Mesendoderm (in vitro differentiated cells): ENCODE measurements at regions not wholly inside any gene's neighbourhood (a gene's known extent, or its start where the extent isn't known, plus 50 kb on each side); places are given as distances from the start of the nearest gene placed in this dataset.

Experiments used
- DNase-seq: peaks from one replicate; pipeline ENCODE4 v3.0.0; 2013
- H2AK5ac ChIP-seq: 2 replicates; pipeline ENCODE4 v1.6.1; 2013; ENCODE audit warnings: low read length, inconsistent platforms
- H2BK120ac ChIP-seq: 2 replicates; pipeline ENCODE4 v1.6.1; 2013; ENCODE audit warnings: low read depth, mild to moderate bottlenecking, low read length, moderate library complexity, mixed read lengths
- H2BK15ac ChIP-seq: replicated peaks from 2 replicates; pipeline ENCODE4 v1.6.1; 2013; ENCODE audit warnings: low read depth, mild to moderate bottlenecking, moderate library complexity
- H2BK5ac ChIP-seq: 2 replicates; pipeline ENCODE4 v1.6.1; 2013; ENCODE audit warnings: low read length, inconsistent platforms
- H3K18ac ChIP-seq: 2 replicates; pipeline ENCODE4 v1.6.1; 2013; ENCODE audit warnings: mild to moderate bottlenecking, low read length, mixed read lengths
- H3K23ac ChIP-seq: one replicate; pipeline ENCODE4 v1.6.1; 2013; ENCODE audit warnings: low read length
- H3K27ac ChIP-seq: 2 replicates; pipeline ENCODE4 v1.5.1; 2013; ENCODE audit warnings: low read depth, mild to moderate bottlenecking, inconsistent platforms, low read length, moderate library complexity
- H3K27me3 ChIP-seq: 2 replicates; pipeline ENCODE4 v1.6.1; 2013; ENCODE audit warnings: low read length, control low read depth, mild to moderate bottlenecking, inconsistent platforms; ENCODE audit not compliant: insufficient read depth, poor library complexity
- H3K36me3 ChIP-seq: 2 replicates; pipeline ENCODE4 v1.6.1; 2013; ENCODE audit warnings: low read length, inconsistent platforms; ENCODE audit not compliant: control insufficient read depth, insufficient read depth
- H3K4ac ChIP-seq: one replicate; pipeline ENCODE4 v1.6.1; 2013; ENCODE audit warnings: low read depth, mild to moderate bottlenecking, low read length, moderate library complexity
- H3K4me1 ChIP-seq: 2 replicates; pipeline ENCODE4 v1.6.1; 2013; ENCODE audit warnings: low read depth, low read length, inconsistent platforms; ENCODE audit not compliant: control insufficient read depth
- H3K4me2 ChIP-seq: 2 replicates; pipeline ENCODE4 v1.6.1; 2013; ENCODE audit warnings: low read length
- H3K4me3 ChIP-seq: 2 replicates; pipeline ENCODE4 v1.5.1; 2013; ENCODE audit warnings: mild to moderate bottlenecking, low read length
- H3K56ac ChIP-seq: one replicate; pipeline ENCODE4 v1.6.1; 2013; ENCODE audit warnings: low read length
- H3K79me1 ChIP-seq: 2 replicates; pipeline ENCODE4 v1.6.1; 2013; ENCODE audit warnings: low read length, inconsistent platforms
- H3K79me2 ChIP-seq: 2 replicates; pipeline ENCODE4 v1.6.1; 2013; ENCODE audit warnings: mild to moderate bottlenecking, low read length; ENCODE audit not compliant: control insufficient read depth, insufficient read depth
- H3K9ac ChIP-seq: 2 replicates; pipeline ENCODE4 v1.6.1; 2013; ENCODE audit warnings: low read length, inconsistent platforms
- H4K5ac ChIP-seq: one replicate; pipeline ENCODE4 v1.6.1; 2013; ENCODE audit warnings: low read length
- H4K8ac ChIP-seq: one replicate; pipeline ENCODE4 v1.6.1; 2013; ENCODE audit warnings: low read depth, mild to moderate bottlenecking, control low read depth, low read length, moderate library complexity
- WGBS: extraction: QIAGEN DNeasy Blood & Tissue Kit; methylation state at CpG from one replicate; pipeline ENCODE4 v1.1.7; 2013; ENCODE audit warnings: low lambda C conversion rate, missing lambda C conversion rate; ENCODE audit not compliant: insufficient coverage; ENCODE audit errors: extremely low coverage; 5-methylcytosine and 5-hydroxymethylcytosine counted together

DNA sequence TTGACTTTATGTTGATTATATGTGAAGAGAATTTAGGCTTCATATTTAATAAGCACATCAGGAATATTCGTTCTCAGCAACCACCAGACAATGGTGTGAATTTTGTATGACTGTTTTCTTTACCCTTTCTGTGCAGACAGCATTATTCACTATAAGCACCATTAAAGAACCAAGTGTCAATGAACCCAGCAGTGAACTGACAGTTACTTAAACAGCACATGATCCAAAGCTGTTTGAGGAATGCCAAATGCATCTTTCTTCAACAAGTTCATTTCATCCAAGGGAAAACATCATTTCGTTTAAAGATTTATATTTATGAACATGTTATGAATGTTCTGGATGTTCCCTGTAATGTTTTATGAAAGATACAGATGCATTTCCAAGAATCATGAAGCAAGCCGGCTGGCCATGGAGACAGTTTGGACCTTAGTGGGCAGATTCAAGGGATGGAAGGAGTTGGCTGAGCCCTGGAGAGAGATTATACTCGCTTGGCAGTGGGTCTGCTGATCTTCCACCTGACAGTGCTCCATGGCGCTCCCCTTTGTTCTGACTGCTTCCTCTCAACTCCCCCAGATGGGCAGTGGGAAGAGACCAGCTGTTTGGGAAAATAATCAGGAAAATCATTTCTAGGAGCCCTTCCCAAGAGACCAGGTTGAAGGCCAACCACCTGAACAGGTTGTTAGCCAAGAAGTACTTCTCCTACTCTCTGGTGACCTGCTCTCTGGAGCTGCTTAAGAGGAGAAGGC is 326.0 kb upstream of the RSPO3 start:
- H3K27me3 ChIP-seq: no peaks in the 10 kb centered on the region
- no peak overlapping the region for H3K4ac ChIP-seq
- peaks cover 2% of the 10 kb centered on the region for H3K4me1 ChIP-seq
- no peak overlapping the region for H2AK5ac ChIP-seq
- no peak overlapping the region for H3K27ac ChIP-seq
- no peak overlapping the region for H2BK120ac ChIP-seq
- no peak overlapping the region for H4K8ac ChIP-seq
- H3K4me3 ChIP-seq: no peak overlapping the region
- no peak overlapping the region for H3K23ac ChIP-seq
- no peaks in the 10 kb centered on the region for H3K79me2 ChIP-seq
- H3K18ac ChIP-seq: no peak overlapping the region
- no peak overlapping the region for H2BK5ac ChIP-seq
- H3K9ac ChIP-seq: no peak overlapping the region
- H3K56ac ChIP-seq: no peak overlapping the region
- no peak overlapping the region for H2BK15ac ChIP-seq
- no peak overlapping the region for H4K5ac ChIP-seq
- H3K4me2 ChIP-seq: no peak overlapping the region
- H3K79me1 ChIP-seq: no peaks in the 10 kb centered on the region
- WGBS: no CpG with 5 or more reads among the region's 5 CpGs
- DNase-seq: no peak
- H3K36me3 ChIP-seq: no peaks in the 10 kb centered on the region

DNA sequence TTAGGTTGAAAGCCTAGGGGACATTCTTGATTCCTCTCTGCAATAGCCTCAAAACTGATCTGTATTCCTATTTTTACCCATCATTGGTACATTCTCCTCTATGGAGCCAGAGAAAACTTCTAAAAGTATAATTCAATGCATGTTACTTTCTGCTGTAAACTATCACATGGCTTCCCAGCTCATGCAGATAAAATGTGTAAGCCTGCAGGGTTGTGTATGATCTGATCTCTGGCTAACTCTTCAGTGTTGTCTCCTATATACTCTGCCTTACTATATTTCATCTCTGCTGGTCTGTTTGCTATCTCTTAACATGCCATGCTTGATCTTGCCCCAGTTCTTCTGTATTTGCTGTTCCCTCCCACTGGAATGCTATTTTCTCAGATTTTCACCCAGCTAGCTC is 323.3 kb upstream of the RSPO3 start:
- H4K8ac ChIP-seq: no peak overlapping the region
- H3K4me2 ChIP-seq: no peak overlapping the region
- no peak overlapping the region for H2BK5ac ChIP-seq
- no peak overlapping the region for H3K4ac ChIP-seq
- no peaks in the 10 kb centered on the region for H3K27me3 ChIP-seq
- H3K27ac ChIP-seq: no peak overlapping the region
- H3K9ac ChIP-seq: no peak overlapping the region
- H3K4me3 ChIP-seq: no peak overlapping the region
- no peaks in the 10 kb centered on the region for H3K79me2 ChIP-seq
- no peak overlapping the region for H2AK5ac ChIP-seq
- no peak overlapping the region for H3K23ac ChIP-seq
- H3K4me1 ChIP-seq: peaks cover 6% of the 10 kb centered on the region
- H3K36me3 ChIP-seq: no peaks in the 10 kb centered on the region
- no peak overlapping the region for H3K56ac ChIP-seq
- H3K18ac ChIP-seq: peak overlapping the region; percentile 90
- no peaks in the 10 kb centered on the region for H3K79me1 ChIP-seq
- no peak overlapping the region for H4K5ac ChIP-seq
- H2BK15ac ChIP-seq: no peak overlapping the region
- no peak for DNase-seq
- no peak overlapping the region for H2BK120ac ChIP-seq

GRCh38 chr6:126797981-126798380 is 320.5 kb upstream of the RSPO3 start:
- Histone ChIP-seq H4K5ac (no peak overlapping the region), H3K4ac (no peak overlapping the region), H2BK15ac (no peak overlapping the region), H3K23ac (no peak overlapping the region), H3K56ac (no peak overlapping the region), H2BK120ac (no peak overlapping the region), H3K9ac (no peak overlapping the region), H3K18ac (no peak overlapping the region), H3K27ac (no peak overlapping the region), H4K8ac (no peak overlapping the region), H2BK5ac (no peak overlapping the region), H3K79me2 (no peaks in the 10 kb centered on the region), H3K4me2 (no peak overlapping the region), H3K4me3 (no peak overlapping the region), H3K79me1 (no peaks in the 10 kb centered on the region), H2AK5ac (no peak overlapping the region), H3K36me3 (no peaks in the 10 kb centered on the region), H3K4me1 (peaks cover 8% of the 10 kb centered on the region), H3K27me3 (no peaks in the 10 kb centered on the region)
- no peak for DNase-seq
- WGBS: 100% methylated on average over 1 of the region's 2 CpGs

GRCh38 chr6:126803769-126804168 is 314.7 kb upstream of the RSPO3 start:
- no peak for DNase-seq
- H3K4me1 ChIP-seq: peaks cover 10% of the 10 kb centered on the region
- no peak overlapping the region for H2BK15ac ChIP-seq
- H2BK120ac ChIP-seq: no peak overlapping the region
- H3K79me2 ChIP-seq: no peaks in the 10 kb centered on the region
- no peak overlapping the region for H3K4me2 ChIP-seq
- H4K5ac ChIP-seq: no peak overlapping the region
- no peak overlapping the region for H3K4ac ChIP-seq
- H2AK5ac ChIP-seq: no peak overlapping the region
- H2BK5ac ChIP-seq: no peak overlapping the region
- H3K79me1 ChIP-seq: no peaks in the 10 kb centered on the region
- WGBS: no CpG with 5 or more reads among the region's 3 CpGs
- H3K27me3 ChIP-seq: no peaks in the 10 kb centered on the region
- peak overlapping the region; percentile 1 for H3K56ac ChIP-seq
- H3K23ac ChIP-seq: no peak overlapping the region
- peak overlapping the region; percentile 75 for H3K18ac ChIP-seq
- H3K27ac ChIP-seq: no peak overlapping the region
- H3K4me3 ChIP-seq: no peak overlapping the region
- no peak overlapping the region for H3K9ac ChIP-seq
- H3K36me3 ChIP-seq: no peaks in the 10 kb centered on the region
- H4K8ac ChIP-seq: no peak overlapping the region

DNA sequence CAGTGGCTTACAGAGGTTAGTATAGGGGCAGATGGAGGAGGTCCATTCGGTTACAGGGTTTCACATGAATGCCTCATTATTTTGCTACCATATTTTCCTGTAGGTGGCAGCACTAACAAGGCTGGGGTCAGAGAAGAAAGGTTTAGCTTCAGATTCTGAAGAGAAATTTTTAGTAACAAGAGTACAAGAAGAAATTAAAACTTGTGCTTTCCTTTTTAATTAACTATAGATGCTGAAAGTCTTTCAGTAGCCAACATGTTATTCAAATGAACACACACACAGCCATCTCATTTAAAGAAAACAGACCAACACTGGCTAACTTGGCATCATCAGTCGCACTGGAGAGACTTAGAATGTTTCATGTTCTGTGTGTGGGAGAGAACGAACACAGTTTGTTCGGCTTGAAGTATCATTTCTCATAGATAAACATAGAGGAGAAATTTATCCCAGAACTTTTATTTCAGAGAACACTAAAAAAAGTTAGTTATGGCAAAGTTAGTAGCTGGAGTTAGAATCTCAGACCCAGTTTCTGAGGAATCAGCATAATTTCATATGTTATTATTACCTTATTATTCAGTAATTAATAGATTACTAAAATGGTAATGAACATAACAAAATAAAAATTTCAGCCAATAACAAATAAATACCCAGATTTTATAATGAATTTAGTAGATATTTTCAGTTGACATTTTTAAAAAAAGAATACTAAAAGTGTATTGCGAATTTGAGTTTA is 314.0 kb upstream of the RSPO3 start:
- no peak overlapping the region for H4K8ac ChIP-seq
- H3K4me3 ChIP-seq: no peak overlapping the region
- no peak overlapping the region for H3K4me2 ChIP-seq
- no peaks in the 10 kb centered on the region for H3K36me3 ChIP-seq
- no peak overlapping the region for H2BK120ac ChIP-seq
- H3K79me2 ChIP-seq: no peaks in the 10 kb centered on the region
- H2AK5ac ChIP-seq: no peak overlapping the region
- H2BK5ac ChIP-seq: no peak overlapping the region
- no peak overlapping the region for H2BK15ac ChIP-seq
- no peaks in the 10 kb centered on the region for H3K79me1 ChIP-seq
- no peak overlapping the region for H3K23ac ChIP-seq
- peaks cover 10% of the 10 kb centered on the region for H3K4me1 ChIP-seq
- no peak overlapping the region for H3K56ac ChIP-seq
- H3K27ac ChIP-seq: no peak overlapping the region
- WGBS: no CpG with 5 or more reads among the region's 5 CpGs
- H3K18ac ChIP-seq: no peak overlapping the region
- peak; percentile 68 for DNase-seq
- no peak overlapping the region for H3K4ac ChIP-seq
- no peak overlapping the region for H4K5ac ChIP-seq
- no peaks in the 10 kb centered on the region for H3K27me3 ChIP-seq
- H3K9ac ChIP-seq: no peak overlapping the region
